Keratinocyte (primary cell): ENCODE measurements at regions not wholly inside any gene's neighbourhood (a gene's known extent, or its start where the extent isn't known, plus 50 kb on each side); places are given as distances from the start of the nearest gene placed in this dataset.

Experiments
- CTCF ChIP-seq, 3 experiments: IDR thresholded peaks in 1 of 3; conservative IDR thresholded peaks in 1 of 3; optimal IDR thresholded peaks in 1 of 3; 2 replicates in 2 of 3; 3 replicates in 1 of 3; pipeline versions ENCODE3 to v1.5.1; 2011; ENCODE audit warnings: low read length in 3 of 3, mild to moderate bottlenecking in 3 of 3, moderate library complexity in 2 of 3, control low read depth in 1 of 3, inconsistent platforms in 1 of 3; ENCODE audit not compliant: insufficient read depth in 2 of 3; ENCODE audit errors: extremely low read depth in 1 of 3
- EZH2 ChIP-seq: IDR thresholded peaks from one replicate; pipeline ENCODE4 v1.6.1; 2012; ENCODE audit warnings: inconsistent platforms, mild to moderate bottlenecking, low read length, moderate library complexity

GRCh38 chr2:57701391-57701791 lies 345.2 kb upstream of the VRK2 start:
- TF ChIP-seq CTCF (optimal IDR thresholded peaks at IDR 0.05 in 1 of 3, IDR thresholded peaks at IDR 0.05 in 1 of 3, conservative IDR thresholded peaks at IDR 0.05 in 1 of 3; ENCODE audit: extremely low read depth in 1 of 3, insufficient read depth in 2 of 3, low read length in 3 of 3) (no peak), EZH2 (no peak)
